Stimulated activated CD8-positive, alpha-beta memory T cell treated with anti-CD3 and anti-CD28 coated beads, Interleukin-2, amount 100 ng/mL, for 1 hour (primary cell): ENCODE measurements at regions not wholly inside any gene's neighbourhood (a gene's known extent, or its start where the extent isn't known, plus 50 kb on each side); places are given as distances from the start of the nearest gene placed in this dataset.
"Not testable (repeated sequence)": the region's sequence is repeated elsewhere in the genome, so short reads cannot be mapped to it uniquely, and the experiment has no call there.

Experiments
- DNase-seq, 2 donors: peaks; one replicate each; pipeline ENCODE4 v3.0.0-alpha.2; 2020; ENCODE audit warnings: low read depth in 2 of 2

GRCh38 chr2:160730296-160730995, 236.8 kb upstream of the RBMS1 start:
- no peak for DNase-seq

GRCh38 chr2:160731415-160731814, 237.8 kb upstream of the RBMS1 start:
- DNase-seq = no peak

- DNase-seq = no peak
Observed at GRCh38 chr2:160731856-160732255, 238.2 kb upstream of the RBMS1 start.

DNA sequence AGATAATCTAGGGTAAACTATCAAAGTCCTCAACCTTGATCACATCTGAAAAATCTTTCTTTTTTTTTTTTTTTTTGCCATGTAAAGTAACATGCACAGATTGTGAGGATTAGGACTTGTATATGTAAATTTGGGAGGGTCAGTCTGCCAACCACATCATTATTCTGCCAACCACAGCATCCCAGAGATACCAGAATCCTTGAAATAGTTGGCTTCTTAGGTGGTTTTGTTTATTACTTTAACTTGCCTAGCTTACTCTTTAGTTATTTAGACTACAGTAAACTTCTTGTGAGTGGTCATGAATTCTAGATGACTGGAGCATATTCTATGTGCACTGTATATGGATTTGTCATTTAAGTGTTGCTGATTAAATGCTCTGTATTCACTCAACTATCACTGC, 242.1 kb upstream of the RBMS1 start:
- DNase-seq = no peak

DNA sequence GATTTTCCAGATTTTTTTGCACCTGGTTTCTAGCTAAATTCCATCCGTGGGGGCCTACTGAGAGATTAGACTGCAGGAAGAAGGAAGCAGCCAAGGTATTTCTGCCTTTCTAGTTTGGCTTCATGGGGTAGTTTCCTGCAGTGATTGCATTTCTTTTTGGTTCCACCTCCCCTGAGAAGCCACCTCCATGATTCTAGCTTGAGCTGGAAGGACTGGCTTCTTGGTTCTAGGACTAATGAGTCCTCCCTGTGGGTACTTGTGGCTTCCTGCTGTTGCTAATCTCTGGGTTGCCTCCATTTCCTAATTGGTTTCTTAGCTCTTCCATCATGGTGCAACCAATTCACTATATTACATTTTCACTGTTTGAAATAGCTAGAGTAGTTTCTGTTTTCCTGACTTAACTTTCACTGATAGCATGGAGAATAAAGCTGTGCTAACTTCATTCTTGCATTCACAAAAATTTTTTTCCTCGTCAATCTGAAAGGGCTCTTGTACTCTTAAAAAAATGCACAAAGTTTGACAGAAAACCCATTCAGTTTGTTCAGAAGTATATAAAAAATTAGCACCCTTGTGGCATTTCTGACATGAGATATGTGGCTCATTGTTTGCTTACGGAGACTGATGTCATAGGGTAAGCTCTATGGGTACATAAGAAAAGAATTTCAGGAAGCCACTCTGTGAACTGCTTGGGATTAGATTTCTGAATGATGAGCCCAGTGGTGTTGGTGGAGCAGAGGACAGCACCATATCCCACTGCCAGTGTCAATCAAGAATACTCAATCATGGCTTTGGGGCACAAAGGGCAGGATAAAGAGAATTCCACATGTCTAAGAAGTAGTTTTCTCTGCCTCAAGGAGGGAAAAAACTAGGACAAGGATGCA, 242.8 kb upstream of the RBMS1 start:
- DNase-seq = no peak

GRCh38 chr2:160737247-160737646, 243.6 kb upstream of the RBMS1 start:
- DNase-seq = no peak

- no peak for DNase-seq
Observed at GRCh38 chr2:160741271-160741670, 247.7 kb upstream of the RBMS1 start.

- DNase-seq = no peak
Observed at GRCh38 chr2:160741815-160742214, 248.2 kb upstream of the RBMS1 start.

GRCh38 chr2:160742667-160743066, 249.1 kb upstream of the RBMS1 start:
- DNase-seq = no peak

DNA sequence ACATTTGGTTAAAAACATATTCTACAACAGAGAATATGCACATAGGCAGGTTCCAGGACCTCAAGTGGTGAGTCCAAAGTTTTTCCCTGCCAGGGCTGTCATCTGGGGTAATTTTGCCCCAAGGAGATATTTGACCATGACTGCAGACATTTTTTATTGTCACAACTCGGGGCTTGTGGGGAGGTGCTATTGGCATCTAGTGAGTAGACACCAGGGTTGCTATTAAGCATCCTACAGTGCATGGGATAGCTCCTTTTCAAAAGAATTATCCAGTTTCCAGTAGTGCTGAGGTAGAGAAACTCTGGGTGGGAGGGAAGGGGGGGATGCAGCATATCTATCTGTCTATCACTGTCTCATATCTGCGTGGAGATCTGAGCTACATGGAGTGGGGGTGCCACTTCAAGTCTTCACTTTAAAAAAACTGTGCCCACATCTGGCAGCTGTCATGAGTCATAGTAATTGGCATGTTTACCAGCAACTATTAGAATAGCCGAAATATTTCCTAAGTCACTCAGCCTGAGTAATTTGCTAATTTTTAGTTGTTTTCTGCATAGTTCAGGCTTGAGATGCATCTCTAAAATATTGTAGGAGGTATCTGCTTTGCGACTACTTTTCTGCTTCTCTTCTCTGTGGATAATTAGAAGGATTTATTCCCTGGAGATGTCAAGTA, 254.0 kb upstream of the RBMS1 start:
- DNase-seq = no peak

- DNase-seq = no peak
Observed at GRCh38 chr2:160751021-160751420, 257.4 kb upstream of the RBMS1 start.

DNA sequence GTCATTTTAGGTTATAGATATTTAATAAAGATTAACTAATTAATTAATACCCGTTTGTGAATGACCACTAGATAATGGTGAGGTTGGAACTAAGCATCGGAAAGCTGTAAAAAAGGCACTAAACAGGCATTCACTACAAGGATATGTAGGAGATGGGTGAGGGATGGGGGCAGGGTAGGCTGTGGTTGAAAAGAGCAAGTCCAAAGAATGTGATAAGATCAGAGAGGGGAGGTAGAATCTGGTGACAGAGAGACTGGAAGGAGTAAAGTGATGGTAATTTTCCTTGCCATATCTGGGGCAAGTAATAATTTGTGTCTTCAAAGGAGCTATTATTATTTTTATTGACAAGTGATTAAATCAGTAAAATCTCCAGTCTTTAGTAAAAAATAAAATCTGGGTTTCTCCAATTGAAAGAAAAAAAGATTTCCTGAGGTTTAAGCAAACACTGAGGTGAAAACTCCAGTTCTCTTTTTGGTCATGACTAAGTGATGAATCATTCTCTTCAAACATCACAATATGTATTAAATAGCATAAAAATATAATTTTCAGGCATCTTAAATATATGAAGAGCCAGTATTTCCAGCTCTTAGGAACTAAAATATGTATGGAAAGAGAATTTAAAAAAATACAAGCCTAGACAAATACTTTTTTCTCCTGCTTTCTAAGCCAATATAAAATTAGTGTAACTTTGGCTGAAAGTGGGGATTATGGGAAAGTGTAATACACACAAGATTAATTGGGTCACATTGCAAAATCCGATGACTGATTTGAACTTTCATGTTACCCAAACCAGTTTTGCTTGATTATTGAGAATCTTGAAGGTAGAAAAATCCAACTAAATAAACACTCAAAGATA, 259.1 kb upstream of the RBMS1 start:
- DNase-seq = no peak

DNA sequence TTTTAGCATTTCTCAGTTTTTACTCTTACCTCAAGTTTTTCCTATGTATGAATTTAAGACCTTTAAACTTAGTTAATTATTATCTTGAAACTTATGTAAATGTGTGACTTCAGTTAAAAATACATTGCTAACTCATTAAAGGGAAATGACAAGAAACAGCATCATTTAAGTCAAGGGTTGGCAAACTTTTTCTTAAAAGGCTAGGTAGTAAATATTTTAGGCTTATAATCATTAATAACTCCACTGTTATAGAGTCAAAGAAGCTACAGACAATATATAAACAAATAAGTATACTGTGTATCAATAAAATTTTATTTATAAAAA, 259.7 kb upstream of the RBMS1 start:
- DNase-seq = no peak

- DNase-seq = no peak
Observed at GRCh38 chr2:160753960-160754359, 260.4 kb upstream of the RBMS1 start.

GRCh38 chr2:160756481-160756880, 262.9 kb upstream of the RBMS1 start:
- DNase-seq = no peak

- DNase-seq = not testable (repeated sequence)
Observed at GRCh38 chr2:160762493-160763128, 269.0 kb upstream of the RBMS1 start.

DNA sequence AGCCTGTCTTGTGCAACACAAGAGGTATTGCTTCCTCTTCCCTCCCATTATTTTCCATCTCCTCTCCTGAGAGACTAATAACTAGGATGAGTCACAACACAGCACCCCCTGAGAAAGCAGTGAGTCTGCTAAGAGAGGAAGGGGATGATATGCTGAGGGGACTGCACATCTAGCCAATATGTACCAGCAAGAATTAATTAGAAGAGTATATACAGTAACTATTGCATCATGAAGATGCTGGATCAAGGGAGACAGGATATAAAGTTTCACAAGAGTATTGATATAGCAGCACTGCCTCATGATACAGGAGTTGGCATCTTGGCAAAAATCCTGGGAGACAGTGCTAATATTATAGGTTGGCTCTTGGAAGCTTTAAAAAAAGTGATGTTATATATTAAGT, 289.9 kb upstream of the RBMS1 start:
- no peak for DNase-seq

DNA sequence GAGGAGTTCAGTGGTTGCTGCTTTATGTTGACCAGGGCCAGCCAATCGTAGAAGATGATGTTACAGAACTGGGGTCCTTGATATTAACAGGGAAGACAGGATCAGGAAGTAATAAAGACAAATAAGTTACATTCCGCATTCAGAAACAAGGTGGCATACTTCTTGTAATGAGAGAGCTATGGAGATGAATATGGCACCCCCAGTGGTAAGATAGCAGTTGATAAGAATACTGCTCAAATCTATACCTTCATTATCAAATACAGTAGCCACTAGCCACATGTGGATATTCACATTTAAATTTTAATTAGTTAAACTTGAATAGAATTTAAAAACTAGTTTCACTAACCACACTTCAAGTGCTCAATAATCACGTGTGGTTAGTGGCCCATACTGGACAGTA, 290.4 kb upstream of the RBMS1 start:
- no peak for DNase-seq

- no peak for DNase-seq
Observed at GRCh38 chr2:160790738-160791137, 297.1 kb upstream of the RBMS1 start.

- DNase-seq = no peak
Observed at GRCh38 chr2:160791884-160792283, 298.3 kb upstream of the RBMS1 start.

- DNase-seq = no peak
Observed at GRCh38 chr2:160792837-160793236, 299.2 kb upstream of the RBMS1 start.
